GM12874 (cell line): ENCODE measurements at regions not wholly inside any gene's neighbourhood (a gene's known extent, or its start where the extent isn't known, plus 50 kb on each side); places are given as distances from the start of the nearest gene placed in this dataset.

Experiments used
- CTCF ChIP-seq: IDR thresholded peaks from 2 replicates; pipeline ENCODE4 v1.5.1; 2011; ENCODE audit warnings: low read depth, mild to moderate bottlenecking, control low read depth, low read length, moderate library complexity; ENCODE audit not compliant: insufficient read depth

- TF ChIP-seq CTCF: no peak
These were observed 969.5 kb upstream of the B3GALT2 start for GRCh38 chr1:194155962-194156361.

DNA sequence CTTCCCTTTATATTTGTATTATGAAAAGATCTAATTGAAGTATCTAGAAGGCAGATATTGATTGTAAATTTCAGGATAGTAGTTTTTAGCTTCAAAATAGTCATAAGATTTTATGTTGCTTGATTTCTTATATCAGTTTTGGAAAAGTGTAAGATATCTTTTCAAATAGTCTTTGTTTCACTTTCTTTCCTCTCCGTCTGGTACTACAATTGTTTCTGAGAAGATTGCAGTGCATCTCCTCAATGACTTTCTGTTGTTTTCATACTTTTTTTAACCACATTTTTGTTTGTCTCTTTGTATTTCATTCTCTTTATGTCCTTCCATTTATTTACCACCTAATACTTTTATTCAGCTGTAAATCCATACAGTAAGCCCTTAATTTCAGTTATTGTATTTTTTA is 964.6 kb upstream of the B3GALT2 start:
- TF ChIP-seq CTCF: no peak

DNA sequence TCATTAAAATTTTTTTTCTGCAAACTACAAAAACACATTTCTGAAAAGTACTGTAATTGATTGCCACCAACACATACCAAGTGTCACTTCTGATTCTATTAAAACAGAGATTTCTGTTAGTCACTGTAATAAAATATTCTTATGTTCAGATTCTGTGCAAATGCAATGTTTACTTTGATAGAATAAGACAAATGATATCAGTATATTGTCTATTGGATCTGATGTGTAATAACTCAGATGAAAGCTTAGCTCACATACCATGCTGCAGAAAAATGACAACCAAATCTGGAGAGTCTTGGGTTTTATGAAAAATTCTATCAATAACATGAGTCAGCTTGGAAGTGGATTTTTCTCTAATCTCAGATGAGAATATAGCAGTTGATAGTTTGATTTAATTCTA is 963.8 kb upstream of the B3GALT2 start:
- no peak for TF ChIP-seq CTCF

DNA sequence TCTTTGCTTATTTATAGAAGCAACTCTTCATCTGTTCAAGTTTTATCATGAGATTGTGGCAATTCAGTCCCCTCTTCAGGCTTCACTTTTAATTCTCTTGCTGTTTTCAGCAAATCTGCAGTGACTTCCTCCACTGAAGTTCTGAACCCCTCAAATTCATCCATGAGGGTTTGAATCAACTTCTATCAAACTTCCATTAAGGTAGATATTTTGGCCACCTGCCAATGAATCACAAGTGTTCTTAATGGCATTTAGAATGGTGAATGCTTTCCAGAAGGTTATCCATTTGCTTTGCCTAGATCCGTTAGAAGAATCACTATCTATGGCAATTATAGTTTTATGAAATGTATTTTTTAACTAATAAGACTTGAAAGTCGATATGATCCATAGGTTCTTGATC is 946.7 kb upstream of the B3GALT2 start:
- no peak for TF ChIP-seq CTCF

GRCh38 chr1:194118086-194118485 is 931.7 kb upstream of the B3GALT2 start:
- no peak for TF ChIP-seq CTCF

- 0 out of 2 replicates have a peak, but pooled peaks have one; percentile 16 for TF ChIP-seq CTCF
These were observed 931.2 kb upstream of the B3GALT2 start for GRCh38 chr1:194117582-194117981.

GRCh38 chr1:194114288-194114687 is 927.9 kb upstream of the B3GALT2 start:
- TF ChIP-seq CTCF: no peak

GRCh38 chr1:194105381-194105780 is 919.0 kb upstream of the B3GALT2 start:
- TF ChIP-seq CTCF: no peak
